Right atrium auricular region (tissue), 2 donors: ENCODE measurements at regions not wholly inside any gene's neighbourhood (a gene's known extent, or its start where the extent isn't known, plus 50 kb on each side); places are given as distances from the start of the nearest gene placed in this dataset.

ENCODE experiments used
- DNase-seq: peaks from one replicate; pipeline ENCODE4 v3.0.0-alpha.2; 2019; ENCODE audit warnings: low spot score
- H3K27ac ChIP-seq, 2 donors: fragments of 200-600 bp; sonication (generic); 1 replicate in 1 of 2; 2 replicates in 1 of 2; pipeline ENCODE4 v1.5.1; 2016 to 2019
- H3K27me3 ChIP-seq, 2 donors: fragments of 200-600 bp; sonication (generic); one replicate each; pipeline versions ENCODE4 v1.5.1 to v1.6.0; 2017 to 2019
- H3K36me3 ChIP-seq: fragments of 200-600 bp; sonication (generic); one replicate; pipeline ENCODE4 v1.5.1; 2016
- H3K4me1 ChIP-seq, 2 donors: fragments of 200-600 bp; sonication (generic); one replicate each; pipeline versions ENCODE4 v1.5.1 to v1.6.0; 2017 to 2019
- H3K4me3 ChIP-seq, 2 donors: fragments of 200-600 bp; sonication (generic); 1 replicate in 1 of 2; 2 replicates in 1 of 2; pipeline ENCODE4 v1.5.1; 2017 to 2019; ENCODE audit warnings: mild to moderate bottlenecking in 1 of 2, moderate library complexity in 1 of 2
- H3K9me3 ChIP-seq, 2 donors: fragments of 200-600 bp; sonication (generic); one replicate each; pipeline ENCODE4 v1.5.1; 2019
- TF ChIP-seq, protein P1 (sequence below), 2 donors: fragments of 200-600 bp; sonication (generic); IDR thresholded peaks; one replicate each; pipeline ENCODE4 v1.5.1; 2019; ENCODE audit warnings: antibody characterized with exemption in 2 of 2

DNA sequence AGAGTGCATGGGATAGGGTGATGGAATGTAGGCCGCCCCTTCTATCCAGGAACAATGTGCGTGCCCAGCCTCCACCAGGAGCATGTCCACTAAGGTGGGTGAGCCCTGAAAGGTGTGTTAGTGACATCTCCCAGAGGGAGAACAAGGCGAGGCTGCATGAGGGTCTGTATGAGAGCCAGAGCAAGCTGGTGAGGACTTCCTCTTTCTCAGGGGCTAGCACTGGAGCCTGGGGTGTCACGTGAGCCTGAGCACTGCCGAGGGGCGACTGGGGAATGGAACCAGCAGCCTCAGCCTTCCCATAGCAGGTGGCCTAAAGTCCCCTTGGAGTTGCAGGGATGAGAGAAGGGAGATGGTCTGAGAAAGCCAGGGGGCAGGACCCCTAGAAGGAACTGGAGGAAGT lies 156.3 kb upstream of the COBL start:
- peaks cover 0 to 7% of the 10 kb centered on the region in 2 donors for H3K27me3 ChIP-seq
- no peak for DNase-seq
- no peak overlapping the region for H3K27ac ChIP-seq
- no peak overlapping the region for H3K4me3 ChIP-seq
- TF ChIP-seq, protein P1, sequence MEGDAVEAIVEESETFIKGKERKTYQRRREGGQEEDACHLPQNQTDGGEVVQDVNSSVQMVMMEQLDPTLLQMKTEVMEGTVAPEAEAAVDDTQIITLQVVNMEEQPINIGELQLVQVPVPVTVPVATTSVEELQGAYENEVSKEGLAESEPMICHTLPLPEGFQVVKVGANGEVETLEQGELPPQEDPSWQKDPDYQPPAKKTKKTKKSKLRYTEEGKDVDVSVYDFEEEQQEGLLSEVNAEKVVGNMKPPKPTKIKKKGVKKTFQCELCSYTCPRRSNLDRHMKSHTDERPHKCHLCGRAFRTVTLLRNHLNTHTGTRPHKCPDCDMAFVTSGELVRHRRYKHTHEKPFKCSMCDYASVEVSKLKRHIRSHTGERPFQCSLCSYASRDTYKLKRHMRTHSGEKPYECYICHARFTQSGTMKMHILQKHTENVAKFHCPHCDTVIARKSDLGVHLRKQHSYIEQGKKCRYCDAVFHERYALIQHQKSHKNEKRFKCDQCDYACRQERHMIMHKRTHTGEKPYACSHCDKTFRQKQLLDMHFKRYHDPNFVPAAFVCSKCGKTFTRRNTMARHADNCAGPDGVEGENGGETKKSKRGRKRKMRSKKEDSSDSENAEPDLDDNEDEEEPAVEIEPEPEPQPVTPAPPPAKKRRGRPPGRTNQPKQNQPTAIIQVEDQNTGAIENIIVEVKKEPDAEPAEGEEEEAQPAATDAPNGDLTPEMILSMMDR (IDR thresholded peaks at IDR 0.05), result no peak
- no peaks in the 10 kb centered on the region for H3K9me3 ChIP-seq
- H3K36me3 ChIP-seq, result no peaks in the 10 kb centered on the region
- no peaks in the 10 kb centered on the region for H3K4me1 ChIP-seq

DNA sequence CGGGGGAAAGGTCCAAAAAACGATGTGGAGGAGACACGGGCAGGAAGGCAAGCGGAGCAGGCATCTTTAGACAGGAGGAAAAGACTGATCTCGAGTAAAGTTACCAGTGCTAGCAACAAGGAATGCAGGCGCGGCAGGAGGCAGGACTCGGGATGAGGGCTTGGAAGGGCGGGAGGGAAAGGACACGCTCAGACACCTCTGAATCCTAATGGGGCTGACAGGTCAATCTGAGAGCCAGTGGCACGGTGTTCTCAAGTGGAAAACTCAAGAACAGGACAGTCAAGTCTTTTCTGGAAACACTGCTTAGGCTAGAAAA lies 155.3 kb upstream of the COBL start:
- TF ChIP-seq, protein P1 (IDR thresholded peaks at IDR 0.05), result no peak
- Histone ChIP-seq H3K36me3 (no peaks in the 10 kb centered on the region), H3K27ac (no peak overlapping the region), H3K9me3 (no peaks in the 10 kb centered on the region), H3K4me1 (no peaks in the 10 kb centered on the region), H3K27me3 (peaks cover 0 to 7% of the 10 kb centered on the region in 2 donors), H3K4me3 (no peak overlapping the region)
- DNase-seq, result no peak

DNA sequence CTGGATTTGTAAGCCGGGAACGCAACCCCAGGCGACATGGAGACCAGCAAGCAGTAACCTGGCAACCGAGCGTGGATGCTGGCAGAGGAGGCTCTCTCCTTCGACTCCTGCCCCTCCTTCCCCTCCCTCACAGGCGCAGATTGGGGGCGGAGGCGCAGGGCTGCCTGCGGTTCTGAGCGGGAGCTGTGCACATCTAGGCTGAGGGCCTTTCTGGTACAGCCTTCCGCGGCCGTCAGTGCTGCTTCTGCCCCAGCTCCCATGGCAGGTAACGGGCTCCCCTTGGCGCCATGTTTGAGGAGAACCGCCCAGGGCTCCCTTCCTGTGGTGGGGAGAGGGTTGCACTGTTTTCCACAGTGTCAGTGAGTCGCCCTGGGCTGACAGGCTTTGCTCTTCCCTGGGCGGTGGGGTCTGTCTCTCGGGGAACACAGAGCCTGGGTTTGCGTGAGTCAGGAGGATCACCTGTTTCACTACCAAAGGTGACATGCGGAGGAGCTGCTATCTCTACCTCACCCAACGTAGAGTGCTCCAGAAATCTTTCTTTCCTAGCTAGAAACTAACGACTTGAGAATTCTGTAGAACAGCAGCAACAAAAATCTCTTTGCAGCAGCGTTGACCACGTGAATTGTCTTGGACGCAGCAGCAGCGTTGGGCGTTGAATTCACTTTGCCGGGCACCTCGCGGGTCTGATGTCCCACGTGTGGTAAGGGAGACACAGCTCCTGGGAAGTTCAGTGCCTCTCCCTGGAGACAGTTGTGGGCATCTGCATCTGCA lies 154.8 kb upstream of the COBL start:
- Histone ChIP-seq H3K27me3 (peaks cover 0 to 7% of the 10 kb centered on the region in 2 donors), H3K4me3 (no peak overlapping the region), H3K9me3 (no peaks in the 10 kb centered on the region), H3K36me3 (no peaks in the 10 kb centered on the region), H3K27ac (no peak overlapping the region), H3K4me1 (no peaks in the 10 kb centered on the region)
- TF ChIP-seq, protein P1 (IDR thresholded peaks at IDR 0.05), result no peak
- no peak for DNase-seq

DNA sequence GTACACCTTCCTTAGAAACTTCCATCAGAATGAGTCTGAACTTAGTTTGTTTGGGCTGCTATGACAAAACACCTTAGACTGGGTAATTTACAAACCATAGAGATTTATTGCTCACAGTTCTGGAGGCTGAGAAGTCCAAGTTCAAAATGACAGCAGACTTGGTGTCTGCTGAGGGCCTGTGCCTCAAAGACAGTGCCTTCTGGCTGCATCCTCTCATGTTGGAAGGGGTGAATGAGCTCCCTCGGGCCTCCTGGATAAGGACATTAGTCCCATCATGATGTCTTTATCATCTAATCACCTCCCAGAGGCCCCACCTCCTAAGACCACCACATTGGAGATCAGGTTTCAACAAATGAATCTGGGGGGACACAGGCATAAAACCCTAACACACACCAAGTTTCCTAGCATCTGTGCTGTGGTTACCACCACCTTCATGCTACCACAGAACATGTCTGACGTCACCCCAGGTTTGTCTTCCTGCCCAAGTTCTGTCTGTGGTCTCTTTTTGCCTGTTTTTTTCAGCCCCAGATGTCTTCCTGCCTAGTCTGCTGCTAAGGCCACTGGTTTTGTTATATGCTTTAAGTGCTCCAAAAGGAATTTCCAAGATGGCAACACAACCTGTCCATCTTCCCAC lies 150.9 kb upstream of the COBL start:
- Histone ChIP-seq H3K4me1 (no peaks in the 10 kb centered on the region), H3K9me3 (no peaks in the 10 kb centered on the region), H3K27me3 (peaks cover 0 to 7% of the 10 kb centered on the region in 2 donors), H3K36me3 (no peaks in the 10 kb centered on the region), H3K4me3 (no peak overlapping the region), H3K27ac (no peak overlapping the region)
- TF ChIP-seq, protein P1 (IDR thresholded peaks at IDR 0.05), result no peak
- DNase-seq, result no peak

DNA sequence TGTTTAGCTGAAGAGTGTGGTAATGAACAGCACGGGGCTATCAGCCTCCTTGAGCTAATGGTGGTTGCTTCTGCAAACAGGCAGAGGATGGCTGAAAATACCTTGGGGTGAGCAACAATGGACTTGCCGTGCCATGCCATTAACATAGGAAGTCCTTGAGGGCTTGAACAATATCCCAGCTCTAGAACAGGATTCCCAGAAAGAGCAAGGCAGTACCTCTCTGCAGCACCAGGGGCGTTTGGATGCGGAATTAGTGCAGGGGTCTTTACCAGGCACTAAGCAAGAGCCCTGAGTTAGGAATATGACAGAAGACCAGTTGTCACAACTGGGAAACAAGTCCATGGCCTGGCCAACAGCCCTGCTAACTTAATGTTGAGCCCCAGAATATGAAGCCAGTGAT lies 143.2 kb upstream of the COBL start:
- H3K4me1 ChIP-seq, result no peaks in the 10 kb centered on the region
- DNase-seq, result no peak
- no peak overlapping the region for H3K4me3 ChIP-seq

More for the DNA sequence above, 143.2 kb upstream of the COBL start:
- TF ChIP-seq, protein P1 (IDR thresholded peaks at IDR 0.05), result no peak
- Histone ChIP-seq H3K27ac (no peak overlapping the region), H3K36me3 (no peaks in the 10 kb centered on the region), H3K27me3 (no peaks in the 10 kb centered on the region), H3K9me3 (no peaks in the 10 kb centered on the region)
